K562 (cell line): ENCODE measurements at regions not wholly inside any gene's neighbourhood (a gene's known extent, or its start where the extent isn't known, plus 50 kb on each side); places are given as distances from the start of the nearest gene placed in this dataset.

Experiments used
- ATAC-seq: fragments of 200-7000 bp; cut with Tn5 transposase; 3 replicates; pipeline ENCODE4 v1.9.1; 2020; ENCODE audit warnings: moderate library complexity
- BruUV-seq: library from RNA; stranded (reverse); fragments of 400-500 nt; replicated peaks from 2 replicates; lab custom pipeline; 2021; lab: Mats Ljungman, UMichigan
- CTCF ChIA-PET: fragments of 300-600 bp; formaldehyde crosslinking; extraction: SDS; loops from one replicate; lab custom pipeline; 2021; ENCODE audit warnings: low intra/inter-chr PET ratio; lab: Yijun Ruan, JAX
- POLR2A ChIA-PET: fragments of 300-600, 350-650 bp; sonication (Branson Sonifier 250); formaldehyde crosslinking; extraction: SDS; loops from one replicate; lab custom pipeline; 2021; ENCODE audit warnings: antibody characterized with exemption, inconsistent platforms; lab: Yijun Ruan, JAX
- DNase-seq, 4 experiments: peaks; one replicate each; pipeline versions ENCODE4 v3.0.0 to v3.0.0-alpha.2; 2011 to 2018; ENCODE audit warnings: low spot score in 3 of 4, mixed read lengths in 3 of 4; ENCODE audit errors: extremely low read depth in 1 of 4
- FAIRE-seq: peaks from 2 replicates; lab custom pipeline; 2011; peaks lifted over from hg19 to GRCh38; lab: Jason Lieb, UNC
- H2AFZ ChIP-seq: 2 replicates; pipeline ENCODE4 v1.6.0; 2011; ENCODE audit warnings: low read depth, low read length, control low read depth, inconsistent platforms
- H3K27ac ChIP-seq: fragments of 200-600 bp; 3 replicates; pipeline ENCODE4 v1.8.0; 2011; ENCODE audit warnings: low read depth, mild to moderate bottlenecking, control low read depth, inconsistent platforms, low read length, moderate library complexity, mixed read lengths; ENCODE audit errors: extremely low read depth
- H3K27me3 ChIP-seq, 2 experiments: fragments of 300-600 bp in 1 of 2; 2 replicates in 1 of 2; 3 replicates in 1 of 2; pipeline versions ENCODE4 v1.6.0 to v1.8.0; 2011; ENCODE audit warnings: inconsistent platforms in 2 of 2, low read length in 2 of 2, mild to moderate bottlenecking in 1 of 2, mixed read lengths in 1 of 2, moderate library complexity in 1 of 2; ENCODE audit not compliant: control insufficient read depth in 2 of 2, insufficient read depth in 2 of 2
- H3K36me3 ChIP-seq: fragments of 300-600 bp; 3 replicates; pipeline ENCODE4 v1.8.0; 2011; ENCODE audit warnings: mild to moderate bottlenecking, low read length, inconsistent platforms; ENCODE audit not compliant: control insufficient read depth, insufficient read depth
- H3K4me1 ChIP-seq, 2 experiments: fragments of 200-600 bp in 1 of 2; replicated peaks in 1 of 2; 2 replicates in 1 of 2; 3 replicates in 1 of 2; pipeline versions ENCODE4 v1.5.1 to v1.8.0; 2011; ENCODE audit warnings: inconsistent platforms in 2 of 2, low read length in 2 of 2, mild to moderate bottlenecking in 1 of 2, mixed read lengths in 1 of 2, moderate library complexity in 1 of 2; ENCODE audit not compliant: control insufficient read depth in 2 of 2, insufficient read depth in 2 of 2
- H3K4me2 ChIP-seq: 2 replicates; pipeline ENCODE4 v1.6.1; 2011; ENCODE audit warnings: low read length, control low read depth, inconsistent platforms, mixed read lengths; ENCODE audit not compliant: insufficient read depth
- H3K4me3 ChIP-seq: fragments of 200-600 bp; sonication (generic), shearing (Covaris generic); 2 replicates; pipeline ENCODE4 v1.5.1; 2016; ENCODE audit warnings: control low read depth, inconsistent platforms
- H3K79me2 ChIP-seq: fragments of 200-600 bp; 3 replicates; pipeline ENCODE4 v1.8.0; 2011; ENCODE audit warnings: low read length, inconsistent platforms; ENCODE audit not compliant: control insufficient read depth, insufficient read depth
- H3K9ac ChIP-seq, 2 experiments: 2 replicates each; pipeline versions ENCODE4 v1.6.0 to v1.6.1; 2011; ENCODE audit warnings: low read depth in 2 of 2, low read length in 2 of 2, control low read depth in 1 of 2, inconsistent platforms in 1 of 2, mild to moderate bottlenecking in 1 of 2, mixed read lengths in 1 of 2; ENCODE audit not compliant: insufficient read depth in 1 of 2
- H3K9me1 ChIP-seq: one replicate; pipeline ENCODE4 v1.6.0; 2011; ENCODE audit warnings: inconsistent platforms, mild to moderate bottlenecking, low read length, moderate library complexity; ENCODE audit not compliant: control insufficient read depth, insufficient read depth
- H3K9me3 ChIP-seq: replicated peaks from 2 replicates; pipeline ENCODE4 v1.5.1; 2011; ENCODE audit warnings: low read depth, low read length, inconsistent platforms; ENCODE audit not compliant: control insufficient read depth, insufficient read depth
- H4K20me1 ChIP-seq: replicated peaks from 2 replicates; pipeline ENCODE4 v1.6.1; 2011; ENCODE audit warnings: low read length, inconsistent platforms, mixed read lengths; ENCODE audit not compliant: control insufficient read depth, insufficient read depth
- ZNF253 ChIP-seq: fragments of 250-450 bp; sonication (Bioruptor Pico); conservative IDR thresholded peaks from 2 replicates; pipeline ENCODE4 v1.6.1; 2021; ENCODE audit warnings: mild to moderate bottlenecking
- ZNF347 ChIP-seq: fragments of 450-650 bp; formaldehyde crosslinking; IDR thresholded peaks from 2 replicates; pipeline ENCODE4 v1.4.0; 2020; ENCODE audit warnings: low read depth, mild to moderate bottlenecking, moderate library complexity
- ZNF436 ChIP-seq: fragments of 250-450, 450-650 bp; sonication (Bioruptor Pico); formaldehyde crosslinking; IDR thresholded peaks from 2 replicates; pipeline ENCODE4 v1.7.0; 2020; ENCODE audit warnings: mild to moderate bottlenecking
- ZNF449 ChIP-seq: fragments of 250-450 bp; sonication (Bioruptor Pico); IDR thresholded peaks from 2 replicates; pipeline ENCODE4 v1.8.0; 2022; ENCODE audit warnings: moderate library complexity, mild to moderate bottlenecking, inconsistent platforms
- ZNF586 ChIP-seq: fragments of 450-650 bp; formaldehyde crosslinking; conservative IDR thresholded peaks from 2 replicates; pipeline ENCODE4 v1.4.0; 2020; ENCODE audit warnings: mild to moderate bottlenecking, moderate library complexity
- in situ Hi-C: fragments of 300-500 bp; cut with MboI; formaldehyde crosslinking; loops from 4 replicates; pipeline ENCODE4 v1.15.0; 2018; ENCODE audit warnings: inconsistent platforms, mixed read lengths
- intact Hi-C: fragments of 100-400 bp; cut with micrococcal nuclease; formaldehyde crosslinking; loops from 2 replicates; pipeline ENCODE4 v1.14.2; 2022

- ATAC-seq (no peak), FAIRE-seq (no peak)
- in situ Hi-C loops, result no loop called here
Measured at GRCh38 chr6:93817937-93818336, 398.6 kb upstream of the EPHA7 start.

More at GRCh38 chr6:93817937-93818336, 398.6 kb upstream of the EPHA7 start:
- Histone ChIP-seq H3K9me1 (no peaks in the 10 kb centered on the region), H3K4me3 (no peak overlapping the region), H3K4me2 (no peak overlapping the region), H2AFZ (no peak overlapping the region), H3K9me3 (no peaks in the 10 kb centered on the region), H4K20me1 (no peaks in the 10 kb centered on the region), H3K27ac (no peak overlapping the region), H3K79me2 (no peaks in the 10 kb centered on the region), H3K27me3 (no peaks in the 10 kb centered on the region), H3K36me3 (no peaks in the 10 kb centered on the region), H3K9ac (no peak overlapping the region), H3K4me1 (no peaks in the 10 kb centered on the region)
- DNase-seq, result no peak
- POLR2A ChIA-PET, result no interaction called here
- BruUV-seq, result no TSS peak
- TF ChIP-seq ZNF449 (CRISPR knock-in tag) (no peak), ZNF586 (CRISPR knock-in tag) (no peak), ZNF253 (CRISPR knock-in tag) (no peak), ZNF436 (no peak), ZNF347 (CRISPR knock-in tag) (no peak)
- CTCF ChIA-PET, result no interaction called here
- intact Hi-C loops, result no loop called here
